WI38 (cell line): ENCODE measurements at regions not wholly inside any gene's neighbourhood (a gene's known extent, or its start where the extent isn't known, plus 50 kb on each side); places are given as distances from the start of the nearest gene placed in this dataset.
A peak's percentile ranks its signal among the peaks of the same experiment; 100 is the strongest.
"Not testable (repeated sequence)": the region's sequence is repeated elsewhere in the genome, so short reads cannot be mapped to it uniquely, and the experiment has no call there.

Source experiments
- H3K4me3 ChIP-seq: 2 replicates; pipeline ENCODE4 v1.5.1; 2011; ENCODE audit warnings: low read depth, mild to moderate bottlenecking, control low read depth, low read length
- TF ChIP-seq, protein P1 (sequence below): IDR thresholded peaks from 2 replicates; pipeline ENCODE4 v1.5.1; 2012; ENCODE audit warnings: low read depth, mild to moderate bottlenecking, control low read depth, low read length

DNA sequence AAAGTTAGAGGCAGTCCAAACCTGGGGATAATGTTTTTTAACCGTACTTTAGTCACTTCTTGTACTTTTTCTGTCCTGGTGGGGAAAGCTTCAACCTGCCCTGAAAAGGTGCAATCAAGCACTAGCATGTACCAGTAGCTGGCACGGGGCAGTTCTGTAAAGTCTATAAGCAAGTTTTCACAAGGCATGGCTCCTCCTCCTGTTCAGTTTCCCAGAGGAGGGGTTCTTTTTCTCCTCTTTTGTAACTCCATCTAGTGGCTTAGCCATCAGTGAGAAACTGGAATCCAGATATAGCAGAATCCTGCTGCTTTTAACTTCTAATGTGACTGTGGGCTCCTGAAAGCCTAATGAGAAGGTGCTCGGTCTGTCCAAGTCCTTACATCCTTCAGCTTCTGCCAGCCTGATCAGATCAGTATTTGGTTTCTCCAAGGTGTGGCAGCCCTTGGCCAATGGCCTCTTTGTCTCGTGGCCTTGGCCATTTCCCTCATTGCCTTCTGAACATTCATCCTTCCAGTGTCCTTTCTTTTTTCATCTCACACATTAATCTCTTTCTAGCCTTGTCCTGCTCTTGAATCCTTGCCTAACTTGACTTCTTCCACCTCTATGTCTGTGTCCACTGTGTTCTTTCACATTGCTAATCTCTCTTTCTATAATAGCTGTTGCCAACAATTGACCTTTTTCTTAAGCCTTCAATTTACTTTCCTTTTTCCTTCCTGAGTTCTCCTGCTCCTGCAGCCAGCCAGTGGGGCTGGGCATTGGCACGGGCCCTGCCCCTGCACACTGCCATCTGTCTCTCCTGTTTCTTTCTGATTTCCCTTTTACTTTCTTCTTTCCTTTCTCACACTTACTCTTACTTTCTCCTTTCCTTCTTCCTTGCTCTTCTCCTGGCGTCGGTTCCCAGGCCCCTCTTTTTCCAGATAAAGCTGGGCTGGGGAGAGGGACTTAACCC is 222.0 kb upstream of the SYNCRIP start:
- TF ChIP-seq, protein P1, sequence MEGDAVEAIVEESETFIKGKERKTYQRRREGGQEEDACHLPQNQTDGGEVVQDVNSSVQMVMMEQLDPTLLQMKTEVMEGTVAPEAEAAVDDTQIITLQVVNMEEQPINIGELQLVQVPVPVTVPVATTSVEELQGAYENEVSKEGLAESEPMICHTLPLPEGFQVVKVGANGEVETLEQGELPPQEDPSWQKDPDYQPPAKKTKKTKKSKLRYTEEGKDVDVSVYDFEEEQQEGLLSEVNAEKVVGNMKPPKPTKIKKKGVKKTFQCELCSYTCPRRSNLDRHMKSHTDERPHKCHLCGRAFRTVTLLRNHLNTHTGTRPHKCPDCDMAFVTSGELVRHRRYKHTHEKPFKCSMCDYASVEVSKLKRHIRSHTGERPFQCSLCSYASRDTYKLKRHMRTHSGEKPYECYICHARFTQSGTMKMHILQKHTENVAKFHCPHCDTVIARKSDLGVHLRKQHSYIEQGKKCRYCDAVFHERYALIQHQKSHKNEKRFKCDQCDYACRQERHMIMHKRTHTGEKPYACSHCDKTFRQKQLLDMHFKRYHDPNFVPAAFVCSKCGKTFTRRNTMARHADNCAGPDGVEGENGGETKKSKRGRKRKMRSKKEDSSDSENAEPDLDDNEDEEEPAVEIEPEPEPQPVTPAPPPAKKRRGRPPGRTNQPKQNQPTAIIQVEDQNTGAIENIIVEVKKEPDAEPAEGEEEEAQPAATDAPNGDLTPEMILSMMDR, result no peak
- peak overlapping the region; percentile 66 for H3K4me3 ChIP-seq

DNA sequence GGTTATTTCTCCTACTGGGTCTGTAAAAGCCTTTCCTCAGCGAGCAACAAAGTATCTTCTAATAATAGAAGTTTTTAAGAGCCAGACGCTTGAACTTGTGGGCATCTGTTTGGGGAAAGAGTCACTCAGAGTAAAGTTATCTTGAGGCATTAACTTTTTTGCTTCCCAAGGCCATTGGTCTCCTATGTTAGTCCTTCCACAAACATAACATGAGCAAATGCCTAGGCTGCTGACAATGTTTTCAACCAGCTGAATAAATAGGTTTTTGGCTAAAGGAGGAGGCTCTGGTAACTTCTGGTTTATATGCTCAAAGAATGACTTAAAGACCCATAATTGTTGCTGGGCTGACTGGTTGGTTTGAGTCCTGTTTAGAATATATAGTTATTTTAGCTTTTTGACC is 213.5 kb upstream of the SYNCRIP start:
- TF ChIP-seq, protein P1, result no peak

DNA sequence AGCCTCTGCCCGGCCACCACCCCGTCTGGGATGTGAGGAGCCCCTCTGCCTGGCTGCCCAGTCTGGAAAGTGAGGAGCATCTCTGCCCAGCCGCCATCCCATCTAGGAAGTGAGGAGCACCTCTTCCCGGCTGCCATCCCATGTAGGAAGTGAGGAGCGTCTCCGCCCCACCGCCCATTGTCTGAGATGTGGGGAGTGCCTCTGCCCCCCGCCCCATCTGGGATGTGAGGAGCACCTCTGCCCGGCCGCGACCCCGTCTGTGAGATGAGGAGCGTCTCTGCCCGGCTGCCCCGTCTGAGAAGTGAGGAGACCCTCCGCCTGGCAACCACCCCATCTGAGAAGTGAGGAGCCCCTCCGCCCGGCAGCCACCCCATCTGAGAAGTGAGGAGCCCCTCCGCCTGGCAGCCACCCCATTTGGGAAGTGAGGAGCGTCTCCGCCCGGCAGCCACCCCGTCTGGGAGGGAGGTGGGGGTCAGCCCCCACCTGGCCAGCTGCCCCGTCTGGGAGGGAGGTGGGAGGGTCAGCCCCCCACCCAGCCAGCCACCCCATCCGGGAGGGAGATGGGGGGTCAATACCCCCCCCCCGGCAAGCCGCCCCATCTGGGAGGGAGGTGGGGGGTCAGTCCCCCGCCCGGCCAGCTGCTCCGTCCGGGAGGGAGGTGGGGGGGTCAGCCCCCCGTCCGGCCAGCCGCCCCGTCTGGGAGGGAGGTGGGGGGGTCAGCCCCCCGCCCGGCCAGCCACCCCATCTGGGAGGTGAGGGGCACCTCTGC is 195.8 kb upstream of the SYNCRIP start:
- not testable (repeated sequence) for H3K4me3 ChIP-seq

More for the DNA sequence above, 213.5 kb upstream of the SYNCRIP start:
- no peak overlapping the region for H3K4me3 ChIP-seq

DNA sequence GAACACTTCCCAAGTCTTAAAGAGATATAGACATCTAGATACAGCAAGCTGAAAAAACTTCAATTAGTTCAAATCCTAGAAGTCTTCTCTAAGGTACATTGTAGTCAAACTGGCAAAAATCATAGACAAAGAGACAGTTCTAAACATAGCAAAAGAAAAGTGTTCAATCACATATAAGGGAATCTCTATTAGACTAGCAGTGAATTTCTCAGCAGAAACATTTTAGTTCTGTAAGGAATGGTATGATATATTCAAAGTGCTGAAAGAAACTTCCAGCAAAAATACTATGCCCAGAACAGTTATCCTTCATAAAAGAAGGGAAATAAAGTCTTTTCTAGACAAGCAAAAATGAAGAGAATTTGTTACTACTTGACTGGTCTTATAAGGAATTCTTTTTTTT is 186.3 kb upstream of the SYNCRIP start:
- TF ChIP-seq, protein P1, result no peak

DNA sequence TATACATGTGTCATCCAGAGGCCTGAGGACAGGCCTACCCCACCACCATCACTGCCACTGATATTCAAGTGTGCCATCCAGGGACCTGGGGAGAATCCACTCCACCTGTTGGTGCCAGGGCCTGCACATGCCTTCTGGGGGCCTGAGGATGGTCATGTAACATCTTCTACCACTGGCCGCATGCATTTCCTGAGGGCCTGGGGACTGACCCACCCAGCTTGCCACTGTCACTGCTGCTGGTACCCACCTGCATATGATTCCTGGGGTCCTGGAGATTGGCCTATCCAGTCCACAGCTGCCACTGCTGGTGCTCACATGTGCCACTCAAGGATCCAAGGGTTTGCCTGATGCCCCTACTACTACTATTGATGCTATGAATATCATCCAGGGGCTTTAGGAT is 184.3 kb upstream of the SYNCRIP start:
- no peak overlapping the region for H3K4me3 ChIP-seq
- TF ChIP-seq, protein P1, result no peak

More for the DNA sequence above, 186.3 kb upstream of the SYNCRIP start:
- no peak overlapping the region for H3K4me3 ChIP-seq

DNA sequence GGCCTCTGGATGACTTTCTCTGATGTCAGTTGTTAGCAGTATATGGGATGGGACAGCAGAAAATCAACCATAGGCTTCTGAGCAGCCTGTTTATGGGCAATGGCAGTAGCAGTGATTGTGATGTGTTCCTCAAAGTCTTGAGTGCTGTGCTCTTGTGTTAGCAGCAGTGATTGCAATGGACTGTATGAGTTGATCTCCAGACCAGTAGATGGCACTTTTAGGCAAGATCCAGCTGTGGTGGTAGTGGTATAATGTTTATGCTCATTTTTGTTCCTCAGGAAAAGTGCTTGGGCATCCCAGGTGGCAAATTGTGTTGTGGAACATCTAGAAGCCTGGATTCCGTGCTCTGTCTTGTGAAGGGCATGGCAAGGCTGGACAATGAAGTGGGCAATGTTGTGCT is 181.6 kb upstream of the SYNCRIP start:
- no peak overlapping the region for H3K4me3 ChIP-seq
- TF ChIP-seq, protein P1, result no peak

DNA sequence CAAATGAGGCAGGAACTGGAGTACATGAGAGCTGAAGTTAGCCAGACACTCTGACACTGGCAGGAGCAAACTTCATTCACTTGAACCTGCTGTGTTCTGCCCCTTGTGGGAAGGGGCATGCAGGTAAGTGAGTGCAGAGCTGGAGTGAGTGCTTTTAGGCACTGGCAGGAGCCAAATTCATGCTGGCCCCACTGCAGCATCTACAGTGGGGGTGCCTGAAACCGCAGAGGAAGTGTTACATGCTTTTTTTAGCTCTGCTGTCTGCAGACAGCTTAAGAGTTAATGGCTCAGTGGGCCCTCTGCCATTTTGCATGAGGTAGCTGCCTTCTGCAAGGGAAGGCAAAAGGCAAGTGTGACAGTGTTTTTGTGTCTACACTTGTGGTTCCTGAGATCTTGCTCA is 167.9 kb upstream of the SYNCRIP start:
- no peak overlapping the region for H3K4me3 ChIP-seq
- TF ChIP-seq, protein P1, result no peak
